MM.1S (cell line): ENCODE measurements at regions not wholly inside any gene's neighbourhood (a gene's known extent, or its start where the extent isn't known, plus 50 kb on each side); places are given as distances from the start of the nearest gene placed in this dataset.

Source experiments
- DNase-seq: peaks from one replicate; pipeline ENCODE4 v3.0.0-alpha.2; 2015
- H2AFZ ChIP-seq: fragments of 300-600 bp; sonication (generic); 2 replicates; pipeline ENCODE4 v1.6.0; 2016; ENCODE audit warnings: antibody characterized with exemption, low read length
- H3F3A ChIP-seq: fragments of 300-600 bp; sonication (generic); 2 replicates; pipeline ENCODE4 v1.6.1; 2016; ENCODE audit warnings: mild to moderate bottlenecking, antibody characterized with exemption, low read length, moderate library complexity, mixed read lengths; ENCODE audit not compliant: insufficient read depth
- H3K27ac ChIP-seq: fragments of 300-600 bp; sonication (generic); 2 replicates; pipeline ENCODE4 v1.5.1; 2016; ENCODE audit warnings: mild to moderate bottlenecking, low read length
- H3K27me3 ChIP-seq: fragments of 300-600 bp; sonication (generic); replicated peaks from 2 replicates; pipeline ENCODE4 v1.6.0; 2016; ENCODE audit warnings: low read length; ENCODE audit not compliant: insufficient read depth
- H3K36me3 ChIP-seq: fragments of 300-600 bp; sonication (generic); replicated peaks from 2 replicates; pipeline ENCODE4 v1.6.1; 2016; ENCODE audit warnings: mild to moderate bottlenecking, low read length, mixed read lengths; ENCODE audit not compliant: insufficient read depth
- H3K4me1 ChIP-seq: fragments of 300-600 bp; sonication (generic); 2 replicates; pipeline ENCODE4 v1.6.1; 2016; ENCODE audit warnings: low read length, mixed read lengths
- H3K4me2 ChIP-seq: fragments of 300-600 bp; sonication (generic); 2 replicates; pipeline ENCODE4 v1.6.0; 2016; ENCODE audit warnings: low read depth, low read length
- H3K4me3 ChIP-seq: fragments of 300-600 bp; sonication (generic); 2 replicates; pipeline ENCODE4 v1.5.1; 2016; ENCODE audit warnings: low read length, mixed read lengths
- H3K79me2 ChIP-seq: fragments of 300-600 bp; sonication (generic); 2 replicates; pipeline ENCODE4 v1.6.1; 2016; ENCODE audit warnings: mixed run types, low read length, mixed read lengths
- H3K9ac ChIP-seq: fragments of 300-600 bp; sonication (generic); 2 replicates; pipeline ENCODE4 v1.6.1; 2016; ENCODE audit warnings: low read length, mixed read lengths
- H3K9me2 ChIP-seq: fragments of 300-600 bp; sonication (generic); replicated peaks from 2 replicates; pipeline ENCODE4 v1.6.1; 2016; ENCODE audit warnings: mild to moderate bottlenecking, low read length, mixed read lengths; ENCODE audit not compliant: insufficient read depth
- H3K9me3 ChIP-seq: fragments of 300-600 bp; sonication (generic); replicated peaks from 2 replicates; pipeline ENCODE4 v1.6.1; 2016; ENCODE audit warnings: mild to moderate bottlenecking, low read length, mixed read lengths; ENCODE audit not compliant: insufficient read depth
- H4K20me1 ChIP-seq: fragments of 300-600 bp; sonication (generic); 2 replicates; pipeline ENCODE4 v1.6.1; 2016; ENCODE audit warnings: mild to moderate bottlenecking, low read length, moderate library complexity, mixed read lengths; ENCODE audit not compliant: insufficient read depth
- EZH2 ChIP-seq: fragments of 300-600 bp; sonication (generic); optimal IDR thresholded peaks from 2 replicates; pipeline ENCODE3; 2017; ENCODE audit warnings: low read depth, mild to moderate bottlenecking, antibody characterized with exemption, low read length, mixed read lengths
- EZH2phosphoT487 ChIP-seq: fragments of 300-600 bp; sonication (generic); IDR thresholded peaks from 2 replicates; pipeline ENCODE4 v1.6.1; 2018; ENCODE audit warnings: antibody characterized with exemption, low read length
- TF ChIP-seq, protein P1 (sequence below): fragments of 300-600 bp; sonication (generic); IDR thresholded peaks from 2 replicates; pipeline ENCODE4 v1.5.1; 2016; ENCODE audit warnings: antibody characterized with exemption, low read length, mixed read lengths

- Histone ChIP-seq H3K9ac (no peak overlapping the region), H3K9me2 (no peaks in the 10 kb centered on the region), H4K20me1 (no peaks in the 10 kb centered on the region), H2AFZ (no peak overlapping the region), H3K27ac (no peak overlapping the region), H3K27me3 (no peaks in the 10 kb centered on the region), H3K79me2 (no peaks in the 10 kb centered on the region), H3K4me1 (no peaks in the 10 kb centered on the region), H3F3A (no peaks in the 10 kb centered on the region), H3K9me3 (no peaks in the 10 kb centered on the region), H3K36me3 (no peaks in the 10 kb centered on the region), H3K4me2 (no peak overlapping the region), H3K4me3 (no peak overlapping the region)
- no peak for DNase-seq
- no peak for TF ChIP-seq EZH2
- TF ChIP-seq, protein P1, sequence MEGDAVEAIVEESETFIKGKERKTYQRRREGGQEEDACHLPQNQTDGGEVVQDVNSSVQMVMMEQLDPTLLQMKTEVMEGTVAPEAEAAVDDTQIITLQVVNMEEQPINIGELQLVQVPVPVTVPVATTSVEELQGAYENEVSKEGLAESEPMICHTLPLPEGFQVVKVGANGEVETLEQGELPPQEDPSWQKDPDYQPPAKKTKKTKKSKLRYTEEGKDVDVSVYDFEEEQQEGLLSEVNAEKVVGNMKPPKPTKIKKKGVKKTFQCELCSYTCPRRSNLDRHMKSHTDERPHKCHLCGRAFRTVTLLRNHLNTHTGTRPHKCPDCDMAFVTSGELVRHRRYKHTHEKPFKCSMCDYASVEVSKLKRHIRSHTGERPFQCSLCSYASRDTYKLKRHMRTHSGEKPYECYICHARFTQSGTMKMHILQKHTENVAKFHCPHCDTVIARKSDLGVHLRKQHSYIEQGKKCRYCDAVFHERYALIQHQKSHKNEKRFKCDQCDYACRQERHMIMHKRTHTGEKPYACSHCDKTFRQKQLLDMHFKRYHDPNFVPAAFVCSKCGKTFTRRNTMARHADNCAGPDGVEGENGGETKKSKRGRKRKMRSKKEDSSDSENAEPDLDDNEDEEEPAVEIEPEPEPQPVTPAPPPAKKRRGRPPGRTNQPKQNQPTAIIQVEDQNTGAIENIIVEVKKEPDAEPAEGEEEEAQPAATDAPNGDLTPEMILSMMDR = no peak
- TF ChIP-seq EZH2phosphoT487 = no peak
Measured at GRCh38 chr18:40414155-40414754, 1540.8 kb upstream of the PIK3C3 start.

DNA sequence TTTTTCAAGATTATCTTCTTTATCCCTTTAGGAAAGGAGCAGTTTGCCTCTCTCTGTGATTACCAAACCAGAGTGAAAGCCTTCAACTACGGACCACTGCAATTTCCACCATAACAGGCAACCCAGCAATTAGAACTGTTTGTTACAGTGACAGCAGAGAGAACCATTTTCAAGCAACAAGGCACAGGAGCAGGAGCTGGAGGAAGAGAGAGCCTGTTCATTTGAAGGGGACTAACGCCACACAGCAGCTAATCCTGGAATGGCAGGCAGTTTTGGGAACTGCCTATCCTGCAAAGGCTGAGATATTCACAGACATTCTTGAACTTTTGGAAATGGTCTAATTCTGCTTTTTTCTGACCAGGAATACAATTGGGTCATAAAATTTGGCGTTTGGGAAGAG lies 1541.9 kb upstream of the PIK3C3 start:
- Histone ChIP-seq H3K79me2 (no peaks in the 10 kb centered on the region), H3F3A (no peaks in the 10 kb centered on the region), H3K4me1 (no peaks in the 10 kb centered on the region), H3K9me2 (no peaks in the 10 kb centered on the region), H3K27ac (no peak overlapping the region), H3K36me3 (no peaks in the 10 kb centered on the region), H4K20me1 (no peaks in the 10 kb centered on the region), H3K27me3 (no peaks in the 10 kb centered on the region), H3K4me2 (no peak overlapping the region), H3K4me3 (no peak overlapping the region), H3K9me3 (no peaks in the 10 kb centered on the region), H3K9ac (no peak overlapping the region), H2AFZ (no peak overlapping the region)
- no peak for DNase-seq
- TF ChIP-seq, protein P1 = no peak
- TF ChIP-seq EZH2phosphoT487 = no peak
- no peak for TF ChIP-seq EZH2

GRCh38 chr18:40412410-40412809 lies 1542.6 kb upstream of the PIK3C3 start:
- H2AFZ ChIP-seq = no peak overlapping the region
- TF ChIP-seq, protein P1 = no peak
- no peak for TF ChIP-seq EZH2phosphoT487
- no peak for TF ChIP-seq EZH2
- H3F3A ChIP-seq = no peaks in the 10 kb centered on the region
- H3K9me3 ChIP-seq = no peaks in the 10 kb centered on the region
- no peak overlapping the region for H3K27ac ChIP-seq
- no peak overlapping the region for H3K4me2 ChIP-seq
- H3K4me3 ChIP-seq = no peak overlapping the region
- no peaks in the 10 kb centered on the region for H3K9me2 ChIP-seq
- no peaks in the 10 kb centered on the region for H3K27me3 ChIP-seq
- no peaks in the 10 kb centered on the region for H3K79me2 ChIP-seq
- H4K20me1 ChIP-seq = no peaks in the 10 kb centered on the region
- DNase-seq = no peak
- no peaks in the 10 kb centered on the region for H3K36me3 ChIP-seq
- H3K4me1 ChIP-seq = no peaks in the 10 kb centered on the region
- H3K9ac ChIP-seq = no peak overlapping the region
